ENCODE measurements at regions not wholly inside any gene's neighbourhood (a gene's known extent, or its start where the extent isn't known, plus 50 kb on each side); places are given as distances from the start of the nearest gene placed in this dataset.

DNA sequence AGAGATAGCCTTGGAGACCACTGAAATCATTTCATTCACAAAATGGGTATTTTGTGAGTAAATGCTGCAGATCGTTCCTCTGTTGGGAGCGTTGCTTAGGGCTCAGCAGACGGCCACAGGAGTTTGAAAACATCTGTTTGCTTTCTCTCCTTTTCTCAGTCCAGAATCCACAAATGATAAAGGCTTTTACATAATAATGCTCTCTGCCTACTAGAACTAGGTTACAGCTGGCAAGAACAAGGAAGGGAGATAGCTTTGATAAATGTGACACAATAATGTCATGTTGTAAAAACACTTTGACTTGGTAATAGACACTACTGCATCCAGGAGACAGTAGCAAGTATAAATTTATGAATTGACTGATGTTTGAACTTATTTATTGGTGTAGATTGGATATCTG, 1072.4 kb upstream of the CDH6 start:
- DNase-seq (ENCODE audit: low spot score) (no peak), ATAC-seq (ENCODE audit: insufficient number of reproducible peaks, low FRiP score, low read depth) (no peak)
- no peaks in the 10 kb centered on the region for H3K36me3 ChIP-seq
- H3K4me1 ChIP-seq (ENCODE audit: control insufficient read depth in 1 of 2, low read depth in 2 of 2): no peaks in the 10 kb centered on the region
- TF ChIP-seq, protein P1, sequence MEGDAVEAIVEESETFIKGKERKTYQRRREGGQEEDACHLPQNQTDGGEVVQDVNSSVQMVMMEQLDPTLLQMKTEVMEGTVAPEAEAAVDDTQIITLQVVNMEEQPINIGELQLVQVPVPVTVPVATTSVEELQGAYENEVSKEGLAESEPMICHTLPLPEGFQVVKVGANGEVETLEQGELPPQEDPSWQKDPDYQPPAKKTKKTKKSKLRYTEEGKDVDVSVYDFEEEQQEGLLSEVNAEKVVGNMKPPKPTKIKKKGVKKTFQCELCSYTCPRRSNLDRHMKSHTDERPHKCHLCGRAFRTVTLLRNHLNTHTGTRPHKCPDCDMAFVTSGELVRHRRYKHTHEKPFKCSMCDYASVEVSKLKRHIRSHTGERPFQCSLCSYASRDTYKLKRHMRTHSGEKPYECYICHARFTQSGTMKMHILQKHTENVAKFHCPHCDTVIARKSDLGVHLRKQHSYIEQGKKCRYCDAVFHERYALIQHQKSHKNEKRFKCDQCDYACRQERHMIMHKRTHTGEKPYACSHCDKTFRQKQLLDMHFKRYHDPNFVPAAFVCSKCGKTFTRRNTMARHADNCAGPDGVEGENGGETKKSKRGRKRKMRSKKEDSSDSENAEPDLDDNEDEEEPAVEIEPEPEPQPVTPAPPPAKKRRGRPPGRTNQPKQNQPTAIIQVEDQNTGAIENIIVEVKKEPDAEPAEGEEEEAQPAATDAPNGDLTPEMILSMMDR (IDR thresholded peaks at IDR 0.05): no peak
- H3K4me3 ChIP-seq: no peak overlapping the region
- H3K9me3 ChIP-seq: no peaks in the 10 kb centered on the region
- H3K27ac ChIP-seq: no peak overlapping the region
- no peaks in the 10 kb centered on the region for H3K27me3 ChIP-seq (replicated peaks; ENCODE audit: insufficient read depth)

- DNase-seq (ENCODE audit: low spot score): no peak
- Histone ChIP-seq H3K9me3 (no peaks in the 10 kb centered on the region), H3K36me3 (no peaks in the 10 kb centered on the region), H3K4me1 (ENCODE audit: control insufficient read depth in 1 of 2, low read depth in 2 of 2) (no peaks in the 10 kb centered on the region), H3K4me3 (no peak overlapping the region), H3K27me3 (replicated peaks; ENCODE audit: insufficient read depth) (no peaks in the 10 kb centered on the region), H3K27ac (no peak overlapping the region)
- TF ChIP-seq, protein P1 (IDR thresholded peaks at IDR 0.05): no peak
- no peak for ATAC-seq (ENCODE audit: insufficient number of reproducible peaks, low FRiP score, low read depth)
Observed at GRCh38 chr5:30117135-30117534, 1076.4 kb upstream of the CDH6 start.

GRCh38 chr5:30113542-30113941, 1079.9 kb upstream of the CDH6 start:
- no peak overlapping the region for H3K27ac ChIP-seq
- no peak overlapping the region for H3K4me3 ChIP-seq
- no peaks in the 10 kb centered on the region for H3K4me1 ChIP-seq (ENCODE audit: control insufficient read depth in 1 of 2, low read depth in 2 of 2)
- no peak for ATAC-seq (ENCODE audit: insufficient number of reproducible peaks, low FRiP score, low read depth)
- H3K36me3 ChIP-seq: no peaks in the 10 kb centered on the region
- no peaks in the 10 kb centered on the region for H3K9me3 ChIP-seq
- no peak for DNase-seq (ENCODE audit: low spot score)
- H3K27me3 ChIP-seq (replicated peaks; ENCODE audit: insufficient read depth): no peaks in the 10 kb centered on the region
- TF ChIP-seq, protein P1 (IDR thresholded peaks at IDR 0.05): no peak

GRCh38 chr5:30112867-30113266, 1080.6 kb upstream of the CDH6 start:
- Histone ChIP-seq H3K27me3 (replicated peaks; ENCODE audit: insufficient read depth) (no peaks in the 10 kb centered on the region), H3K36me3 (no peaks in the 10 kb centered on the region), H3K27ac (no peak overlapping the region), H3K9me3 (no peaks in the 10 kb centered on the region), H3K4me1 (ENCODE audit: control insufficient read depth in 1 of 2, low read depth in 2 of 2) (no peaks in the 10 kb centered on the region), H3K4me3 (no peak overlapping the region)
- DNase-seq (ENCODE audit: low spot score): no peak
- no peak for ATAC-seq (ENCODE audit: insufficient number of reproducible peaks, low FRiP score, low read depth)
- TF ChIP-seq, protein P1 (IDR thresholded peaks at IDR 0.05): no peak

- no peak overlapping the region for H3K27ac ChIP-seq
- H3K36me3 ChIP-seq: no peaks in the 10 kb centered on the region
- TF ChIP-seq, protein P1 (IDR thresholded peaks at IDR 0.05): no peak
- no peak overlapping the region for H3K4me3 ChIP-seq
- no peaks in the 10 kb centered on the region for H3K27me3 ChIP-seq (replicated peaks; ENCODE audit: insufficient read depth)
- no peak for DNase-seq (ENCODE audit: low spot score)
- no peaks in the 10 kb centered on the region for H3K4me1 ChIP-seq (ENCODE audit: control insufficient read depth in 1 of 2, low read depth in 2 of 2)
- H3K9me3 ChIP-seq: no peaks in the 10 kb centered on the region
- no peak for ATAC-seq (ENCODE audit: insufficient number of reproducible peaks, low FRiP score, low read depth)
Observed at GRCh38 chr5:30108051-30108450, 1085.4 kb upstream of the CDH6 start.
